Endothelial cell (in vitro differentiated cells): ENCODE measurements at regions not wholly inside any gene's neighbourhood (a gene's known extent, or its start where the extent isn't known, plus 50 kb on each side); places are given as distances from the start of the nearest gene placed in this dataset.
"Not testable (repeated sequence)": the region's sequence is repeated elsewhere in the genome, so short reads cannot be mapped to it uniquely, and the experiment has no call there.

Experiments used
- DNase-seq: peaks from one replicate; pipeline ENCODE4 v3.0.0; 2021; ENCODE audit warnings: low spot score
- H3K27ac Mint-ChIP-seq: one replicate; pipeline ENCODE4 v1.8.0; 2021; ENCODE audit warnings: mixed read lengths, inconsistent platforms; ENCODE audit not compliant: unreplicated experiment
- H3K27me3 Mint-ChIP-seq: one replicate; pipeline ENCODE4 v1.8.0; 2021; ENCODE audit warnings: mild to moderate bottlenecking, moderate library complexity, mixed read lengths, inconsistent platforms; ENCODE audit not compliant: unreplicated experiment
- H3K36me3 Mint-ChIP-seq: one replicate; pipeline ENCODE4 v1.8.0; 2021; ENCODE audit warnings: mild to moderate bottlenecking, low read depth, mixed read lengths, inconsistent platforms; ENCODE audit not compliant: unreplicated experiment
- H3K4me1 Mint-ChIP-seq: one replicate; pipeline ENCODE4 v1.8.0; 2021; ENCODE audit warnings: mild to moderate bottlenecking, mixed read lengths, inconsistent platforms; ENCODE audit not compliant: unreplicated experiment
- H3K4me3 Mint-ChIP-seq: one replicate; pipeline ENCODE4 v1.8.0; 2021; ENCODE audit warnings: mild to moderate bottlenecking, mixed read lengths, inconsistent platforms; ENCODE audit not compliant: unreplicated experiment
- H3K9me3 Mint-ChIP-seq: one replicate; pipeline ENCODE4 v1.8.0; 2021; ENCODE audit warnings: mixed read lengths, inconsistent platforms; ENCODE audit not compliant: unreplicated experiment
- CTCF ChIP-seq: fragments of 200-600 bp; sonication (generic); IDR thresholded peaks from one replicate; pipeline ENCODE4 v1.5.0; 2021; ENCODE audit warnings: antibody characterized with exemption; ENCODE audit not compliant: unreplicated experiment

GRCh38 chr7:15073301-15073700 lies 170.8 kb upstream of the DGKB start:
- no peaks in the 10 kb centered on the region for H3K9me3 Mint-ChIP-seq

GRCh38 chr7:15068324-15068723 lies 165.8 kb upstream of the DGKB start:
- Mint-ChIP-seq H3K27ac (no peak overlapping the region), H3K9me3 (no peaks in the 10 kb centered on the region), H3K36me3 (no peaks in the 10 kb centered on the region), H3K4me3 (no peak overlapping the region), H3K4me1 (no peaks in the 10 kb centered on the region), H3K27me3 (no peaks in the 10 kb centered on the region)
- no peak for DNase-seq
- TF ChIP-seq CTCF = no peak

More at GRCh38 chr7:15073301-15073700, 170.8 kb upstream of the DGKB start:
- no peak for TF ChIP-seq CTCF
- DNase-seq = no peak
- no peaks in the 10 kb centered on the region for H3K36me3 Mint-ChIP-seq
- H3K27me3 Mint-ChIP-seq = no peaks in the 10 kb centered on the region
- no peak overlapping the region for H3K27ac Mint-ChIP-seq
- no peak overlapping the region for H3K4me3 Mint-ChIP-seq
- no peaks in the 10 kb centered on the region for H3K4me1 Mint-ChIP-seq

GRCh38 chr7:15057272-15057671 lies 154.7 kb upstream of the DGKB start:
- TF ChIP-seq CTCF = no peak
- Mint-ChIP-seq H3K36me3 (no peaks in the 10 kb centered on the region), H3K4me1 (peaks cover 5% of the 10 kb centered on the region), H3K9me3 (no peaks in the 10 kb centered on the region), H3K27ac (no peak overlapping the region), H3K4me3 (no peak overlapping the region), H3K27me3 (peaks cover 3% of the 10 kb centered on the region)
- no peak for DNase-seq

GRCh38 chr7:15054304-15054703 lies 151.8 kb upstream of the DGKB start:
- H3K4me1 Mint-ChIP-seq, H3K36me3 Mint-ChIP-seq, DNase-seq, H3K4me3 Mint-ChIP-seq, H3K27me3 Mint-ChIP-seq, H3K9me3 Mint-ChIP-seq, H3K27ac Mint-ChIP-seq: not testable (repeated sequence)

- no peak for DNase-seq
- H3K27me3 Mint-ChIP-seq = peaks cover 3% of the 10 kb centered on the region
- no peaks in the 10 kb centered on the region for H3K9me3 Mint-ChIP-seq
- no peak for TF ChIP-seq CTCF
- H3K36me3 Mint-ChIP-seq = no peaks in the 10 kb centered on the region
- H3K4me3 Mint-ChIP-seq = no peak overlapping the region
- no peak overlapping the region for H3K27ac Mint-ChIP-seq
- H3K4me1 Mint-ChIP-seq = no peaks in the 10 kb centered on the region
Observed at GRCh38 chr7:15049157-15049556, 146.6 kb upstream of the DGKB start.

- peaks cover 10% of the 10 kb centered on the region for H3K4me1 Mint-ChIP-seq
- DNase-seq = no peak
- TF ChIP-seq CTCF = no peak
- no peaks in the 10 kb centered on the region for H3K9me3 Mint-ChIP-seq
- no peaks in the 10 kb centered on the region for H3K27me3 Mint-ChIP-seq
- no peaks in the 10 kb centered on the region for H3K36me3 Mint-ChIP-seq
- H3K4me3 Mint-ChIP-seq = no peak overlapping the region
- no peak overlapping the region for H3K27ac Mint-ChIP-seq
Observed at GRCh38 chr7:15046861-15047260, 144.3 kb upstream of the DGKB start.
